Caco-2 (cell line): ENCODE measurements at regions not wholly inside any gene's neighbourhood (a gene's known extent, or its start where the extent isn't known, plus 50 kb on each side); places are given as distances from the start of the nearest gene placed in this dataset.

ENCODE experiments used
- BruUV-seq: library from RNA; stranded (reverse); fragments of 400-500 nt; replicated peaks from 2 replicates; lab custom pipeline; 2021; lab: Mats Ljungman, UMichigan
- CTCF ChIA-PET: fragments of 300-600 bp; sonication (Branson Sonifier 250); formaldehyde crosslinking; loops from one replicate; lab custom pipeline; 2022; ENCODE audit warnings: antibody characterized with exemption; lab: Charles Lee
- POLR2A ChIA-PET: fragments of 300-600 bp; sonication (Branson Sonifier 250); formaldehyde crosslinking; loops from one replicate; lab custom pipeline; 2022; ENCODE audit warnings: antibody characterized with exemption; lab: Charles Lee
- DNase-seq, 2 experiments: peaks; one replicate each; pipeline versions ENCODE4 v3.0.0 to v3.0.0-alpha.2; 2020 to 2022
- H3K27me3 ChIP-seq: replicated peaks from 2 replicates; pipeline ENCODE4 v1.6.0; 2011; ENCODE audit warnings: low read length; ENCODE audit not compliant: control insufficient read depth, insufficient read depth
- H3K36me3 ChIP-seq: 2 replicates; pipeline ENCODE4 v1.5.1; 2011; ENCODE audit warnings: low read length; ENCODE audit not compliant: control insufficient read depth, insufficient read depth
- H3K4me1 ChIP-seq: fragments of 250-450 bp; sonication (Bioruptor Pico); 2 replicates; pipeline ENCODE4 v1.5.1; 2020; ENCODE audit warnings: mild to moderate bottlenecking
- H3K4me3 ChIP-seq: 2 replicates; pipeline ENCODE4 v1.5.1; 2011; ENCODE audit warnings: low read depth, mild to moderate bottlenecking, control low read depth, low read length
- H3K9me3 ChIP-seq: fragments of 250-450 bp; sonication (Bioruptor Pico); 2 replicates; pipeline ENCODE4 v1.5.1; 2020; ENCODE audit warnings: mild to moderate bottlenecking, moderate library complexity
- H3K27ac Mint-ChIP-seq: one replicate; pipeline ENCODE4 v1.8.0; 2022; ENCODE audit warnings: mixed read lengths; ENCODE audit not compliant: unreplicated experiment
- H3K27me3 Mint-ChIP-seq: one replicate; pipeline ENCODE4 v1.8.0; 2022; ENCODE audit warnings: mixed read lengths; ENCODE audit not compliant: insufficient read depth, unreplicated experiment
- H3K36me3 Mint-ChIP-seq: one replicate; pipeline ENCODE4 v1.8.0; 2022; ENCODE audit warnings: mild to moderate bottlenecking, mixed read lengths; ENCODE audit not compliant: insufficient read depth, unreplicated experiment
- H3K4me1 Mint-ChIP-seq: one replicate; pipeline ENCODE4 v1.8.0; 2022; ENCODE audit warnings: low read depth, mixed read lengths; ENCODE audit not compliant: unreplicated experiment
- H3K4me3 Mint-ChIP-seq: one replicate; pipeline ENCODE4 v1.8.0; 2022; ENCODE audit warnings: mild to moderate bottlenecking, moderate library complexity, mixed read lengths; ENCODE audit not compliant: unreplicated experiment
- H3K9me3 Mint-ChIP-seq: one replicate; pipeline ENCODE4 v1.8.0; 2022; ENCODE audit warnings: mixed read lengths; ENCODE audit not compliant: unreplicated experiment
- intact Hi-C: fragments of 100-400 bp; cut with micrococcal nuclease; formaldehyde crosslinking; loops from one replicate; pipeline ENCODE4 v1.10.0; 2022; ENCODE audit not compliant: unreplicated experiment
- TF ChIP-seq, protein P1 (sequence below), 2 experiments: fragments of 200-600 bp in 1 of 2; IDR thresholded peaks; 1 replicate in 1 of 2; 2 replicates in 1 of 2; pipeline versions ENCODE4 v1.5.1 to v1.8.0; 2011 to 2022; ENCODE audit warnings: antibody characterized with exemption in 1 of 2, control low read depth in 1 of 2, inconsistent platforms in 1 of 2, low read depth in 1 of 2, low read length in 1 of 2, mild to moderate bottlenecking in 1 of 2, moderate library complexity in 1 of 2; ENCODE audit not compliant: insufficient read depth in 1 of 2, severe bottlenecking in 1 of 2, unreplicated experiment in 1 of 2

DNA sequence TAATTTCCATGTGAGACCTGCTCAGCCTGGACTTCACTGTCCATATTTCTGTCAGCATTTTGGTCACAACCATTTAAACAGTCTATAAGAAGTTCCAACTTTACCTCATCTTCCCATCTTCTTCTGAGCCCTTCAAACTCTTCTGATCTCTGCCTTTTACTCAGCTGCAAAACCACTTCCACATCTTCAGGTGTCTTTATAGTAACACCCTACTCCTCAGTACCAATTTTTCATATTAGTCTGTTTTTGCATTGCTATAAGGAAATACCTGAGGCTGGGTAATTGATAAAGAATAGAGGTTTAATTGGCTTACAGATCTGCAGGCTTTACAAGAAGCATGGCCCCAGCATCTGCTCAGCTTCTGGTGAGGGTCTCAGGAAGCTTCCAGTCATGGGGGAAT, 1648.9 kb upstream of the SLC10A2 start:
- H3K27ac Mint-ChIP-seq = no peak overlapping the region

DNA sequence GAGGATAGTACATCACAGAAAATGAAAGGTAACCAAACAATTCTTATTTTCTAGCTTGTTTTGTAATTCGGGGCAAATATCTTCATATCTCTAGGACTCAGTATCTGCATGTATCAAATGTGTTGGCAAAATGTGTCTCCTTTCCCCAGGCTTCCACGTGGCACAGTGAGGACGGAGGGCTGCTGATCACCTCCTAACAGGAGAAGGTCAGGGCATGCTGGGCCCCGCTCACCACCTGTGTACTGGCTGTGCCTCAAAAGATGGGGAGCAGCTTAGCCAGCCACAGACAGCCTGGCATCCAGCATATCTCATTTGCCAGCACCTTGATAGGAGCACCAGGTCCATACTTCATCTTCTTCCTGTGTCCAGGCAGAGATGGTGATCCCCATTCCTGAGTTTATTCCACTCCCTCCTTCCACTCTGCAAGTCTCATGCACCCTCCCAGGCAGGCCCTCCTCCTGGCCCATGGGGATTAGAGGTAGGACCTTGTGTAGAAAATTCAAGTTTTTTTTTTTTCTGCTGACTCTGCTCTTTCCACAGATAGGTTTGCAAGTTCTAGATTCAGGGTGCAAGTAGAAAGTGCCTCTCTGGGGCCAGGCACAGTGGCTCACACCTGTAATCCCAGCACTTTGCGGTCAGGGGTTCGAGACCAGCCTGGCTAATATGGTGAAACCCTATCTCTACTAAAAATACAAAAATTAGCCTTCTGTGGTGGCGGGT, 1639.0 kb upstream of the SLC10A2 start:
- no peaks in the 10 kb centered on the region for H3K9me3 ChIP-seq
- DNase-seq = no peak
- no TSS peak for BruUV-seq
- no peaks in the 10 kb centered on the region for H3K36me3 ChIP-seq
- H3K4me1 Mint-ChIP-seq = no peaks in the 10 kb centered on the region
- no peak overlapping the region for H3K4me3 Mint-ChIP-seq
- no peak overlapping the region for H3K4me3 ChIP-seq
- intact Hi-C loops = no loop called here
- no peaks in the 10 kb centered on the region for H3K4me1 ChIP-seq
- no peaks in the 10 kb centered on the region for H3K27me3 Mint-ChIP-seq
- ChIA-PET POLR2A (no interaction called here), CTCF (no interaction called here)
- TF ChIP-seq, protein P1, sequence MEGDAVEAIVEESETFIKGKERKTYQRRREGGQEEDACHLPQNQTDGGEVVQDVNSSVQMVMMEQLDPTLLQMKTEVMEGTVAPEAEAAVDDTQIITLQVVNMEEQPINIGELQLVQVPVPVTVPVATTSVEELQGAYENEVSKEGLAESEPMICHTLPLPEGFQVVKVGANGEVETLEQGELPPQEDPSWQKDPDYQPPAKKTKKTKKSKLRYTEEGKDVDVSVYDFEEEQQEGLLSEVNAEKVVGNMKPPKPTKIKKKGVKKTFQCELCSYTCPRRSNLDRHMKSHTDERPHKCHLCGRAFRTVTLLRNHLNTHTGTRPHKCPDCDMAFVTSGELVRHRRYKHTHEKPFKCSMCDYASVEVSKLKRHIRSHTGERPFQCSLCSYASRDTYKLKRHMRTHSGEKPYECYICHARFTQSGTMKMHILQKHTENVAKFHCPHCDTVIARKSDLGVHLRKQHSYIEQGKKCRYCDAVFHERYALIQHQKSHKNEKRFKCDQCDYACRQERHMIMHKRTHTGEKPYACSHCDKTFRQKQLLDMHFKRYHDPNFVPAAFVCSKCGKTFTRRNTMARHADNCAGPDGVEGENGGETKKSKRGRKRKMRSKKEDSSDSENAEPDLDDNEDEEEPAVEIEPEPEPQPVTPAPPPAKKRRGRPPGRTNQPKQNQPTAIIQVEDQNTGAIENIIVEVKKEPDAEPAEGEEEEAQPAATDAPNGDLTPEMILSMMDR (IDR thresholded peaks at IDR 0.05; ENCODE audit: insufficient read depth in 1 of 2, low read depth in 1 of 2, low read length in 1 of 2, severe bottlenecking in 1 of 2, unreplicated experiment in 1 of 2) = no peak
- no peaks in the 10 kb centered on the region for H3K36me3 Mint-ChIP-seq
- no peaks in the 10 kb centered on the region for H3K9me3 Mint-ChIP-seq
- H3K27me3 ChIP-seq = no peaks in the 10 kb centered on the region
- no peak overlapping the region for H3K27ac Mint-ChIP-seq

More for the DNA sequence above, 1648.9 kb upstream of the SLC10A2 start:
- Histone ChIP-seq H3K4me3 (no peak overlapping the region), H3K4me1 (no peaks in the 10 kb centered on the region), H3K36me3 (no peaks in the 10 kb centered on the region), H3K9me3 (no peaks in the 10 kb centered on the region), H3K27me3 (no peaks in the 10 kb centered on the region)
- no peak for DNase-seq
- POLR2A ChIA-PET = no interaction called here
- CTCF ChIA-PET = no interaction called here
- Mint-ChIP-seq H3K9me3 (no peaks in the 10 kb centered on the region), H3K36me3 (no peaks in the 10 kb centered on the region), H3K27me3 (peaks cover 5% of the 10 kb centered on the region), H3K4me1 (no peaks in the 10 kb centered on the region), H3K4me3 (no peak overlapping the region)
- TF ChIP-seq, protein P1 (IDR thresholded peaks at IDR 0.05; ENCODE audit: insufficient read depth in 1 of 2, low read depth in 1 of 2, low read length in 1 of 2, severe bottlenecking in 1 of 2, unreplicated experiment in 1 of 2) = no peak
- intact Hi-C loops = no loop called here
- no TSS peak for BruUV-seq

DNA sequence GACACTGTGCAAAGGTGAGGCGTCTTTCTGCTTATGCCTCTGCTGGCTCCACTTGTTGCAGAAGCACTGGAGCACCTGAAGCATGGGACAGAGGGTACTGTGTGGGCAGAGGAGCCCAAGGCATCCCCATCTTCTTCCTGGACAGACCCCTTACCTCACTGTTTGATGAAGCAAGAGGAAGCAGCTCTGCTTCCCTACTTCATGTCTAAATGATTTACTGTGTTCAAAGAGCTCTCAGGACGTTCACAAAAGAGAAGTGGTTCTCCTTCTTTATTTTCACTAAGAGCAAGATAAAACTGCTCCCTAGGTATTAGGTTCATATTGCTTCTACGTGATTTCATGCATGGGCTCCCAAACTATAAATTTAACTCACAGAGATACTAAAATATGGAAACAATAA, 1635.4 kb upstream of the SLC10A2 start:
- CTCF ChIA-PET = no interaction called here
- intact Hi-C loops = no loop called here
- H3K4me3 ChIP-seq = no peak overlapping the region
- no peaks in the 10 kb centered on the region for H3K36me3 ChIP-seq
- no peaks in the 10 kb centered on the region for H3K27me3 ChIP-seq
- POLR2A ChIA-PET = no interaction called here
- H3K4me3 Mint-ChIP-seq = no peak overlapping the region
- no peaks in the 10 kb centered on the region for H3K36me3 Mint-ChIP-seq
- BruUV-seq = no TSS peak
- TF ChIP-seq, protein P1 (IDR thresholded peaks at IDR 0.05; ENCODE audit: insufficient read depth in 1 of 2, low read depth in 1 of 2, low read length in 1 of 2, severe bottlenecking in 1 of 2, unreplicated experiment in 1 of 2) = no peak
- H3K27me3 Mint-ChIP-seq = no peaks in the 10 kb centered on the region
- no peaks in the 10 kb centered on the region for H3K9me3 ChIP-seq
- DNase-seq = no peak
- no peak overlapping the region for H3K27ac Mint-ChIP-seq
- no peaks in the 10 kb centered on the region for H3K4me1 Mint-ChIP-seq
- H3K9me3 Mint-ChIP-seq = no peaks in the 10 kb centered on the region
- H3K4me1 ChIP-seq = no peaks in the 10 kb centered on the region
